ENCODE measurements at regions not wholly inside any gene's neighbourhood (a gene's known extent, or its start where the extent isn't known, plus 50 kb on each side); places are given as distances from the start of the nearest gene placed in this dataset.

DNA sequence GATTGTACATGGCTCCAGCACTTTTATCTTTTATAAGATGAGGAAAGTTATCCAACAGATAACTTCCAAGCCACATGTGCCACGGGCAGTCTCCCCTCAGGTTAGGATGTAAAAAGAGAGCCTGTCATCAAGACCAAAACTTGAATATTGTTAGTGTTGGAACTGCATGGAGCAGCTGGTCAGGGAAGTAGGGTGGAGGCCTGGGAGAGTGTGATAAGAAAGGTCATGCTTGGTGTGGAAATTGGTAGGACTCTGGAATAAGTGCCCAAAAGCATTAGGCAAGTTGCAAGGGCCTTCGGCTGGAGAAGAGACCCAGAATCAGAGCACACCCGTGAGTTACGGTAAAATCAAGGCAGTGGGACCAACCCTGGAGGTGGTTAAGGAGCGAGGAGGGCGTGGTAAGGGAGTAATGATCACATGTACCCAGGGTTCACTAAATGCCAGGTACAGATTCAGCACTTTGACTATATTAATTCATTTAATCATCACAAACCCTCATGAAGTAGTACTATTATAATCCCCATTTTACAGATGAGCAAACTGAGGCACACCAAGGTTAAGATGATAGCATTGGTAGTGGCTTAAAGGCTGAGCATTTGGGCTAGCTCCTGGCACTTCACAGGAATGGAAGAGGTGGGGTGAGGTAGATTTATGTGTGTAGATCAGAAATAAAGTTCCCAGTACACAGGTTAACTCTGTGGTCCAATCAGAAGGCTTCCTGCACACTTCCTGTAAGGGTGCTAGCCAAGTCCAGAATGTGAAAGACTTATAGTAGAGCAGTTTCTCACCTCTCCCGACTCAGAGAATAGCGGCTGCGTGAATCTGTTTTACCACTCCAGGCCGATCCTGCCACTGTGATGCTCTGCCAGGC is 96.5 kb upstream of the ZNF608 start:
- Mint-ChIP-seq H3K27me3 (ENCODE audit: low read depth in 2 of 2) (peaks cover 7 to 9% of the 10 kb centered on the region in 2 donors), H3K9me3 (no peaks in the 10 kb centered on the region), H3K4me3 (no peak overlapping the region), H3K27ac (no peak overlapping the region), H3K4me1 (peaks cover 13 to 15% of the 10 kb centered on the region in 2 donors), H3K36me3 (no peaks in the 10 kb centered on the region)
- Histone ChIP-seq H3K4me3 (ENCODE audit: low read length) (no peak overlapping the region), H3K4me1 (ENCODE audit: control insufficient read depth, insufficient read depth, low read length) (peaks cover 3% of the 10 kb centered on the region), H3K36me3 (ENCODE audit: control insufficient read depth, insufficient read depth, low read length) (no peaks in the 10 kb centered on the region), H3K9me3 (ENCODE audit: control insufficient read depth, insufficient read depth, low read length) (no peaks in the 10 kb centered on the region), H3K27me3 (ENCODE audit: control insufficient read depth, insufficient read depth, low read length) (no peaks in the 10 kb centered on the region), H3K27ac (ENCODE audit: low read length) (no peak overlapping the region)
- TF ChIP-seq CTCF (IDR thresholded peaks at IDR 0.05) = no peak
- WGBS (ENCODE audit: insufficient coverage) = 80% methylated on average over 10 of the region's 10 CpGs
- intact Hi-C loops (cut with micrococcal nuclease) = no loop called here
- DNase-seq (no peak), ATAC-seq (peak; percentile 60 to 92 (median 70))

DNA sequence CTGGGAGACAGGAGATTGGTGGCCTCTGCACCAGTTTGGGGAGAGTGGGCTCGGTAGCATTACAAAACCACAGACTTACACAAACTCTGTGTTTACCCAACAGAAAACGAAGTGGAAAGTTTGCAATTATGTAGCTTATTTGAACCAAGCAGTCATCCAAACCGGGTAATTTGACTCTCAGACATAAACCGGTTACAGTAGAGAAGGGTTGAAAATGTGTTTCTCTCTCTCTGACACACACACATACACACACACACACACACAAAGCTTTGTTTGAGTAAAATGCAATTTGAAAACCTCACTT is 97.1 kb upstream of the ZNF608 start:
- WGBS (ENCODE audit: insufficient coverage) = 80% methylated on average over 1 of the region's 4 CpGs
- DNase-seq = no peak
- Histone ChIP-seq H3K9me3 (ENCODE audit: control insufficient read depth, insufficient read depth, low read length) (no peaks in the 10 kb centered on the region), H3K4me3 (ENCODE audit: low read length) (no peak overlapping the region), H3K27ac (ENCODE audit: low read length) (no peak overlapping the region), H3K4me1 (ENCODE audit: control insufficient read depth, insufficient read depth, low read length) (peaks cover 3% of the 10 kb centered on the region), H3K36me3 (ENCODE audit: control insufficient read depth, insufficient read depth, low read length) (no peaks in the 10 kb centered on the region), H3K27me3 (ENCODE audit: control insufficient read depth, insufficient read depth, low read length) (no peaks in the 10 kb centered on the region)
- peaks cover 7 to 9% of the 10 kb centered on the region in 2 donors for H3K27me3 Mint-ChIP-seq (ENCODE audit: low read depth in 2 of 2)
- H3K36me3 Mint-ChIP-seq = no peaks in the 10 kb centered on the region
- no peak for TF ChIP-seq CTCF (IDR thresholded peaks at IDR 0.05)
- no peak overlapping the region for H3K27ac Mint-ChIP-seq
- peaks cover 13 to 15% of the 10 kb centered on the region in 2 donors for H3K4me1 Mint-ChIP-seq
- H3K9me3 Mint-ChIP-seq = no peaks in the 10 kb centered on the region
- H3K4me3 Mint-ChIP-seq = no peak overlapping the region
- intact Hi-C loops (cut with micrococcal nuclease) = no loop called here
- no peak for ATAC-seq

DNA sequence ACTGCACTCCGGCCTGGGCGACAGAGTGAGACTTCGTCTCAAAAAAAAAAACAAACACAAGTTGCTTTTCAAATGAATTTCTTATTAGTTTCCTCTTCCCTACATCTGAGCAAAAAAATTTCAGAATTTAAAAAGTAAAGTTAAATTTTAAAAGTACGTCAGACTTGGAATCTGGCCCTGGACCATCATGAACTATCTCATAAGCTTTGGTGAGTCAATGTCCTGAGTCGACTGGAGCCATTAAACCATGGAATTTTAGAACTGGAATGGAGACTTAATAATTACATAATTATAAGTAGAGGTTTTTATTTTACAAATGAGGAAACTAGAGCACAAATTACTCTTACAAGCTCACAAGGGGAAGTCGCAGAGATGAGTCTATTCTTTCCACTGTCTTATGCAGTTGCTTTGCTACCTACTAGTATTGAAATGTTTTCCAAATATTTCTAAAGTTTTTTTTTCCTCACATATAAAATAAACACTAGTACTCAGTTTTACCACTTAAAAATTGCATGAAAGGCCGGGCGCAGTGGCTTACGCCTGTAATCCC is 98.0 kb upstream of the ZNF608 start:
- Histone ChIP-seq H3K4me1 (ENCODE audit: control insufficient read depth, insufficient read depth, low read length) (peaks cover 3% of the 10 kb centered on the region), H3K27ac (ENCODE audit: low read length) (no peak overlapping the region), H3K9me3 (ENCODE audit: control insufficient read depth, insufficient read depth, low read length) (no peaks in the 10 kb centered on the region), H3K4me3 (ENCODE audit: low read length) (no peak overlapping the region), H3K27me3 (ENCODE audit: control insufficient read depth, insufficient read depth, low read length) (no peaks in the 10 kb centered on the region), H3K36me3 (ENCODE audit: control insufficient read depth, insufficient read depth, low read length) (no peaks in the 10 kb centered on the region)
- intact Hi-C loops (cut with micrococcal nuclease) = no loop called here
- no peak for ATAC-seq
- no peak overlapping the region for H3K4me3 Mint-ChIP-seq
- no peaks in the 10 kb centered on the region for H3K36me3 Mint-ChIP-seq
- 95% methylated on average over 7 of the region's 9 CpGs for WGBS (ENCODE audit: insufficient coverage)
- no peak for TF ChIP-seq CTCF (IDR thresholded peaks at IDR 0.05)
- peaks cover 13 to 15% of the 10 kb centered on the region in 2 donors for H3K4me1 Mint-ChIP-seq
- peaks cover 7 to 9% of the 10 kb centered on the region in 2 donors for H3K27me3 Mint-ChIP-seq (ENCODE audit: low read depth in 2 of 2)
- no peak overlapping the region for H3K27ac Mint-ChIP-seq
- H3K9me3 Mint-ChIP-seq = no peaks in the 10 kb centered on the region
- DNase-seq = no peak

All from natural killer cell (primary cell).